SK-N-SH treated with all-trans-retinoic acid at 6 μM for 48 hours (cell line): ENCODE measurements at regions not wholly inside any gene's neighbourhood (a gene's known extent, or its start where the extent isn't known, plus 50 kb on each side); places are given as distances from the start of the nearest gene placed in this dataset.

Experiments
- PATZ1 ChIP-seq: fragments of 250-450 bp; sonication (Bioruptor Pico); IDR thresholded peaks from 2 replicates; pipeline ENCODE4 v1.8.0; 2020; ENCODE audit warnings: mild to moderate bottlenecking, moderate library complexity, borderline replicate concordance
- TOX ChIP-seq: fragments of 250-450 bp; sonication (Bioruptor Pico); IDR thresholded peaks from 2 replicates; pipeline ENCODE4 v1.8.0; 2021; ENCODE audit warnings: mild to moderate bottlenecking, moderate library complexity, borderline replicate concordance

GRCh38 chr6:90978046-90978445 lies 391.2 kb upstream of the MAP3K7 start:
- no peak for TF ChIP-seq PATZ1
- no peak for TF ChIP-seq TOX (CRISPR knock-in tag)
